ENCODE measurements at regions not wholly inside any gene's neighbourhood (a gene's known extent, or its start where the extent isn't known, plus 50 kb on each side); places are given as distances from the start of the nearest gene placed in this dataset.

DNA sequence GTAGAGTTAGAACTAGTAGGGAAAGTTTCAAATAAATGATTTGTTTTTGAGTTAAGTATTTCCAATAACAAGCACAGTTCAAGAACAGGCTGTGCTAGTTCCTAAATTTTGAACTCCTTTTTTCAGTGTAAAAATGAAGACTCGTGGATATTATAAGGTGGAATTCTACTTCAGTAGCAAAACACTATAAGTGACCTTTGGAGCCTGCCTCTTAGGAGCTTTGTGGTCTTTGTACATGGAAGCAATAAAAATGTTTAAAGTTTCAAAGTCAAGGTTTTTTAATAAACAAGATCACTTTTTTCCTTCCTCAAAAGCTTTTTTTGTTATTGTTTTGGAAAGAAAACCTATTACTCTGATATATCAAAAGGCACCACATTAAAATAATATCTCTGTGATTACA, 292.4 kb upstream of the VWC2 start:
- TF ChIP-seq, protein P1, sequence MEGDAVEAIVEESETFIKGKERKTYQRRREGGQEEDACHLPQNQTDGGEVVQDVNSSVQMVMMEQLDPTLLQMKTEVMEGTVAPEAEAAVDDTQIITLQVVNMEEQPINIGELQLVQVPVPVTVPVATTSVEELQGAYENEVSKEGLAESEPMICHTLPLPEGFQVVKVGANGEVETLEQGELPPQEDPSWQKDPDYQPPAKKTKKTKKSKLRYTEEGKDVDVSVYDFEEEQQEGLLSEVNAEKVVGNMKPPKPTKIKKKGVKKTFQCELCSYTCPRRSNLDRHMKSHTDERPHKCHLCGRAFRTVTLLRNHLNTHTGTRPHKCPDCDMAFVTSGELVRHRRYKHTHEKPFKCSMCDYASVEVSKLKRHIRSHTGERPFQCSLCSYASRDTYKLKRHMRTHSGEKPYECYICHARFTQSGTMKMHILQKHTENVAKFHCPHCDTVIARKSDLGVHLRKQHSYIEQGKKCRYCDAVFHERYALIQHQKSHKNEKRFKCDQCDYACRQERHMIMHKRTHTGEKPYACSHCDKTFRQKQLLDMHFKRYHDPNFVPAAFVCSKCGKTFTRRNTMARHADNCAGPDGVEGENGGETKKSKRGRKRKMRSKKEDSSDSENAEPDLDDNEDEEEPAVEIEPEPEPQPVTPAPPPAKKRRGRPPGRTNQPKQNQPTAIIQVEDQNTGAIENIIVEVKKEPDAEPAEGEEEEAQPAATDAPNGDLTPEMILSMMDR (IDR thresholded peaks at IDR 0.05), result no peak
- no peak for TF ChIP-seq POLR2A (IDR thresholded peaks at IDR 0.05)
